ENCODE measurements at regions not wholly inside any gene's neighbourhood (a gene's known extent, or its start where the extent isn't known, plus 50 kb on each side); places are given as distances from the start of the nearest gene placed in this dataset.
"Not testable (repeated sequence)": the region's sequence is repeated elsewhere in the genome, so short reads cannot be mapped to it uniquely, and the experiment has no call there.

- Mint-ChIP-seq H3K4me1 (no peaks in the 10 kb centered on the region), H3K27me3 (peaks cover 0 to 11% of the 10 kb centered on the region in 2 donors), H3K27ac (no peak overlapping the region), H3K4me3 (no peak overlapping the region), H3K9me3 (no peaks in the 10 kb centered on the region), H3K36me3 (no peaks in the 10 kb centered on the region)
- ATAC-seq (replicated peaks) (no peak), DNase-seq (no peak)
Measured at GRCh38 chr16:47979616-47980182, 176.1 kb downstream of the ABCC12 start.

GRCh38 chr16:47979164-47979520 lies 176.7 kb downstream of the ABCC12 start:
- H3K27me3 Mint-ChIP-seq: peaks cover 0 to 11% of the 10 kb centered on the region in 2 donors
- DNase-seq (no peak), ATAC-seq (replicated peaks) (no peak)
- no peak overlapping the region for H3K4me3 Mint-ChIP-seq
- H3K27ac Mint-ChIP-seq: no peak overlapping the region
- H3K9me3 Mint-ChIP-seq: no peaks in the 10 kb centered on the region
- H3K36me3 Mint-ChIP-seq: no peaks in the 10 kb centered on the region
- no peaks in the 10 kb centered on the region for H3K4me1 Mint-ChIP-seq

GRCh38 chr16:47978491-47979163 lies 177.2 kb downstream of the ABCC12 start:
- Mint-ChIP-seq H3K36me3 (no peaks in the 10 kb centered on the region), H3K4me3 (no peak overlapping the region), H3K27ac (no peak overlapping the region), H3K4me1 (no peaks in the 10 kb centered on the region), H3K9me3 (no peaks in the 10 kb centered on the region), H3K27me3 (peaks cover 0 to 6% of the 10 kb centered on the region in 2 donors)
- DNase-seq: no peak
- ATAC-seq (replicated peaks): no peak

GRCh38 chr16:47977802-47978201 lies 178.0 kb downstream of the ABCC12 start:
- no peak overlapping the region for H3K27ac Mint-ChIP-seq
- H3K9me3 Mint-ChIP-seq: no peaks in the 10 kb centered on the region
- no peak for ATAC-seq (replicated peaks)

GRCh38 chr16:47976636-47977210 lies 179.1 kb downstream of the ABCC12 start:
- DNase-seq (no peak), ATAC-seq (replicated peaks) (no peak)
- Mint-ChIP-seq H3K36me3 (no peaks in the 10 kb centered on the region), H3K27me3 (peaks cover 0 to 8% of the 10 kb centered on the region in 2 donors), H3K27ac (no peak overlapping the region), H3K9me3 (no peaks in the 10 kb centered on the region), H3K4me3 (no peak overlapping the region), H3K4me1 (no peaks in the 10 kb centered on the region)

More at GRCh38 chr16:47977802-47978201, 178.0 kb downstream of the ABCC12 start:
- peaks cover 0 to 3% of the 10 kb centered on the region in 2 donors for H3K27me3 Mint-ChIP-seq
- H3K4me1 Mint-ChIP-seq: no peaks in the 10 kb centered on the region
- no peaks in the 10 kb centered on the region for H3K36me3 Mint-ChIP-seq
- DNase-seq: no peak
- no peak overlapping the region for H3K4me3 Mint-ChIP-seq

- not testable (repeated sequence) for H3K4me1 Mint-ChIP-seq; H3K4me3 Mint-ChIP-seq; H3K36me3 Mint-ChIP-seq; H3K27ac Mint-ChIP-seq; DNase-seq; ATAC-seq (replicated peaks); H3K9me3 Mint-ChIP-seq
- H3K27me3 Mint-ChIP-seq: peaks cover 0 to 15% of the 10 kb centered on the region in 2 donors
Measured at GRCh38 chr16:47974971-47975370, 180.8 kb downstream of the ABCC12 start.

- DNase-seq (no peak), ATAC-seq (replicated peaks) (no peak)
- Mint-ChIP-seq H3K4me3 (no peak overlapping the region), H3K9me3 (peaks cover 0 to 1% of the 10 kb centered on the region in 2 donors), H3K27me3 (peaks cover 0 to 15% of the 10 kb centered on the region in 2 donors), H3K4me1 (no peaks in the 10 kb centered on the region), H3K27ac (no peak overlapping the region), H3K36me3 (no peaks in the 10 kb centered on the region)
Measured at GRCh38 chr16:47973552-47973951, 182.2 kb downstream of the ABCC12 start.

- H3K36me3 Mint-ChIP-seq: no peaks in the 10 kb centered on the region
- ATAC-seq (replicated peaks) (no peak), DNase-seq (no peak)
- peaks cover 0 to 1% of the 10 kb centered on the region in 2 donors for H3K9me3 Mint-ChIP-seq
- H3K27ac Mint-ChIP-seq: no peak overlapping the region
- H3K27me3 Mint-ChIP-seq: peaks cover 0 to 15% of the 10 kb centered on the region in 2 donors
- H3K4me3 Mint-ChIP-seq: no peak overlapping the region
- no peaks in the 10 kb centered on the region for H3K4me1 Mint-ChIP-seq
Measured at GRCh38 chr16:47972246-47972985, 183.4 kb downstream of the ABCC12 start.

GRCh38 chr16:47971225-47971624 lies 184.6 kb downstream of the ABCC12 start:
- no peak for ATAC-seq (replicated peaks)
- Mint-ChIP-seq H3K27ac (no peak overlapping the region), H3K9me3 (peaks cover 0 to 1% of the 10 kb centered on the region in 2 donors), H3K4me1 (no peaks in the 10 kb centered on the region), H3K36me3 (no peaks in the 10 kb centered on the region), H3K27me3 (peaks cover 0 to 15% of the 10 kb centered on the region in 2 donors), H3K4me3 (no peak overlapping the region)
- no peak for DNase-seq

- Mint-ChIP-seq H3K27ac (no peak overlapping the region), H3K4me3 (no peak overlapping the region), H3K27me3 (peaks cover 0 to 15% of the 10 kb centered on the region in 2 donors), H3K4me1 (no peaks in the 10 kb centered on the region), H3K36me3 (no peaks in the 10 kb centered on the region), H3K9me3 (peaks cover 0 to 1% of the 10 kb centered on the region in 2 donors)
- DNase-seq (no peak), ATAC-seq (replicated peaks) (no peak)
Measured at GRCh38 chr16:47970291-47970931, 185.4 kb downstream of the ABCC12 start.

- Mint-ChIP-seq H3K9me3 (peaks cover 0 to 1% of the 10 kb centered on the region in 2 donors), H3K27me3 (peaks cover 5 to 11% of the 10 kb centered on the region in 2 donors), H3K36me3 (no peaks in the 10 kb centered on the region), H3K4me3 (no peak overlapping the region), H3K4me1 (no peaks in the 10 kb centered on the region), H3K27ac (no peak overlapping the region)
- ATAC-seq (replicated peaks) (no peak), DNase-seq (no peak)
Measured at GRCh38 chr16:47967374-47967773, 188.4 kb downstream of the ABCC12 start.

GRCh38 chr16:47966325-47966724 lies 189.5 kb downstream of the ABCC12 start:
- no peak overlapping the region for H3K27ac Mint-ChIP-seq
- no peaks in the 10 kb centered on the region for H3K36me3 Mint-ChIP-seq
- H3K4me3 Mint-ChIP-seq: no peak overlapping the region
- H3K4me1 Mint-ChIP-seq: no peaks in the 10 kb centered on the region
- peaks cover 0 to 1% of the 10 kb centered on the region in 2 donors for H3K9me3 Mint-ChIP-seq
- DNase-seq (no peak), ATAC-seq (replicated peaks) (no peak)
- H3K27me3 Mint-ChIP-seq: peaks cover 4 to 5% of the 10 kb centered on the region in 2 donors

- H3K36me3 Mint-ChIP-seq: no peaks in the 10 kb centered on the region
- H3K27ac Mint-ChIP-seq: no peak overlapping the region
- H3K9me3 Mint-ChIP-seq: peaks cover 0 to 1% of the 10 kb centered on the region in 2 donors
- H3K27me3 Mint-ChIP-seq: peaks cover 3 to 5% of the 10 kb centered on the region in 2 donors
- ATAC-seq (replicated peaks) (no peak), DNase-seq (no peak)
- no peaks in the 10 kb centered on the region for H3K4me1 Mint-ChIP-seq
- no peak overlapping the region for H3K4me3 Mint-ChIP-seq
Measured at GRCh38 chr16:47965439-47965838, 190.4 kb downstream of the ABCC12 start.

- Mint-ChIP-seq H3K36me3 (no peaks in the 10 kb centered on the region), H3K4me3 (no peak overlapping the region), H3K9me3 (no peaks in the 10 kb centered on the region), H3K27me3 (peaks cover 0 to 4% of the 10 kb centered on the region in 2 donors), H3K27ac (no peak overlapping the region), H3K4me1 (no peaks in the 10 kb centered on the region)
- ATAC-seq (replicated peaks): no peak
- DNase-seq: no peak
Measured at GRCh38 chr16:47958726-47959125, 197.1 kb downstream of the ABCC12 start.

All from stimulated activated naive B cell treated with anti-CD40 and anti-IgM and Interleukin-4, amounts not matched to agents 10 μg/mL and 1 μg/mL and 100 μg/mL, for 72 hours (primary cell).